ENCODE measurements at regions not wholly inside any gene's neighbourhood (a gene's known extent, or its start where the extent isn't known, plus 50 kb on each side); places are given as distances from the start of the nearest gene placed in this dataset.
"Not testable (repeated sequence)": the region's sequence is repeated elsewhere in the genome, so short reads cannot be mapped to it uniquely, and the experiment has no call there.

- Histone ChIP-seq H3K4me3 (no peak overlapping the region), H3K27me3 (ENCODE audit: low read depth) (peaks cover 11% of the 10 kb centered on the region), H3K36me3 (no peaks in the 10 kb centered on the region), H3K9me3 (no peaks in the 10 kb centered on the region), H3K4me1 (no peaks in the 10 kb centered on the region), H3K27ac (no peak overlapping the region)
- intact Hi-C loops (cut with DNase I), result no loop called here
- no peak for ATAC-seq
- no peak for TF ChIP-seq CTCF (IDR thresholded peaks at IDR 0.05)
- no peak for DNase-seq
Observed at GRCh38 chr1:22333516-22334121, 118.0 kb upstream of the ZBTB40 start.

GRCh38 chr1:22334860-22335550, 116.6 kb upstream of the ZBTB40 start:
- no peak for ATAC-seq
- no peak for TF ChIP-seq CTCF (IDR thresholded peaks at IDR 0.05)

GRCh38 chr1:22336274-22336673, 115.4 kb upstream of the ZBTB40 start:
- H3K9me3 ChIP-seq; DNase-seq; H3K4me3 ChIP-seq; intact Hi-C loops (cut with DNase I); ATAC-seq; H3K27ac ChIP-seq; H3K4me1 ChIP-seq; H3K36me3 ChIP-seq: not testable (repeated sequence)
- peaks cover 15% of the 10 kb centered on the region for H3K27me3 ChIP-seq (ENCODE audit: low read depth)

More at GRCh38 chr1:22334860-22335550, 116.6 kb upstream of the ZBTB40 start:
- Histone ChIP-seq H3K9me3 (no peaks in the 10 kb centered on the region), H3K36me3 (no peaks in the 10 kb centered on the region), H3K4me1 (no peaks in the 10 kb centered on the region), H3K27ac (no peak overlapping the region), H3K4me3 (no peak overlapping the region), H3K27me3 (ENCODE audit: low read depth) (peaks cover 17% of the 10 kb centered on the region)
- intact Hi-C loops (cut with DNase I), result no loop called here
- no peak for DNase-seq

GRCh38 chr1:22336696-22337545, 114.7 kb upstream of the ZBTB40 start:
- peaks cover 19% of the 10 kb centered on the region for H3K27me3 ChIP-seq (ENCODE audit: low read depth)

GRCh38 chr1:22338071-22338765, 113.4 kb upstream of the ZBTB40 start:
- H3K4me1 ChIP-seq, result peaks cover 6% of the 10 kb centered on the region
- no peak overlapping the region for H3K27ac ChIP-seq
- H3K27me3 ChIP-seq (ENCODE audit: low read depth), result peaks cover 31% of the 10 kb centered on the region
- intact Hi-C loops (cut with DNase I), result no loop called here
- ATAC-seq (no peak), DNase-seq (no peak)
- H3K9me3 ChIP-seq, result no peaks in the 10 kb centered on the region
- H3K36me3 ChIP-seq, result no peaks in the 10 kb centered on the region
- no peak for TF ChIP-seq CTCF (IDR thresholded peaks at IDR 0.05)
- no peak overlapping the region for H3K4me3 ChIP-seq

More at GRCh38 chr1:22336696-22337545, 114.7 kb upstream of the ZBTB40 start:
- intact Hi-C loops (cut with DNase I); H3K4me3 ChIP-seq; H3K4me1 ChIP-seq; H3K9me3 ChIP-seq; DNase-seq; ATAC-seq; H3K36me3 ChIP-seq; H3K27ac ChIP-seq: not testable (repeated sequence)

- peaks cover 39% of the 10 kb centered on the region for H3K27me3 ChIP-seq (ENCODE audit: low read depth)
- ATAC-seq (peak in 1 of 2 donors; percentile 5), DNase-seq (no peak)
- H3K4me3 ChIP-seq, result no peak overlapping the region
- intact Hi-C loops (cut with DNase I), result no loop called here
- no peak for TF ChIP-seq CTCF (IDR thresholded peaks at IDR 0.05)
- H3K4me1 ChIP-seq, result peaks cover 6% of the 10 kb centered on the region
- no peaks in the 10 kb centered on the region for H3K36me3 ChIP-seq
- no peaks in the 10 kb centered on the region for H3K9me3 ChIP-seq
- no peak overlapping the region for H3K27ac ChIP-seq
Observed at GRCh38 chr1:22339237-22339636, 112.4 kb upstream of the ZBTB40 start.
